ENCODE measurements at regions not wholly inside any gene's neighbourhood (a gene's known extent, or its start where the extent isn't known, plus 50 kb on each side); places are given as distances from the start of the nearest gene placed in this dataset.
A peak's percentile ranks its signal among the peaks of the same experiment; 100 is the strongest.

DNA sequence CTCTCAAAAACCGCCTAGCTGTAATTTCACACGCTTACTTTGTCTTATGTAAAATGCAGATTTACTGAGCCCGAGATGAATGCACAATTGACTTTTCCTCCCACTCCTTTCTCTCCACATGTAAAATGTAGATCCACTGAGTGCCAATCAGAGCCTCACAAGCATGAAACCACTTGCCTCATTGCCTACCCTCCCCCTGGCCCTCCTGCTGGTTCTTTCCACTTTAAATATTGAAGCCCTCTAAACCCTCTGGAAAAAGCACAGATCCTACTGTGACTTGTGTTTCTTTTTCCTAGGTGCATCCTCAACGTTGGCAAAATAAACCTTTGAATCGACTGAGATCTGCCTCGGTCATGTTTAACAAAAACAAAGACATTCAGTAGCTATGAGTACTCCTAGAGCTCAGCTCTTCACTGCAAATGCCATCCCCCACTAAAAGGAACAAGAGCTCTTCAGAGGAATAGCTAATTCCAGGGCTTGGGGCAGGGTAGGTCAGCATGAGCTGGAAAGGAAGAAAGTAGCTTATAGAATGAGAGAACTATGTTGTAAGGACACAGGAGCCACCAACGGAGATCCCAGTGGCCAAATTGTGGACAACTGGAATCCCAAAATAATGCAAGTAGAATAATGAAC, 365.5 kb upstream of the RUNX1 start:
- DNase-seq = no peak

DNA sequence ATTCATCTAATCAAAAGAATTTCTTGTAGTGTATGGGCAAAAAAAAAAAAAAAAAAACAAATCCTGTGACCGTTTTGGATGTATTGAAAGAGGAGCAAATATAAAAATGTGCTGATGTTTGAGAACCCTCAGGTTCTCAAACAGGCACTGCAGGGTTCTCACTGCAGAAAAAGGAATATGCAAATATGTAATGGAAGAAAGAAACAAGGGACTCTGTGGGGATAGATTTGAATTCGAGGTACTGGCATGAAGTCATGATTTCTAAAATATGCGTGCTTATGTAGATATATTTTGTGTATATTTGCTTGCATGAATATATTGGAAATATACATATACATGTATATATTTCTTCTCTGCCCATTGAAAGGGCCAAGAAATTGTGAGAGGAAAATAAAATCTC, 365.0 kb upstream of the RUNX1 start:
- no peak for DNase-seq

DNA sequence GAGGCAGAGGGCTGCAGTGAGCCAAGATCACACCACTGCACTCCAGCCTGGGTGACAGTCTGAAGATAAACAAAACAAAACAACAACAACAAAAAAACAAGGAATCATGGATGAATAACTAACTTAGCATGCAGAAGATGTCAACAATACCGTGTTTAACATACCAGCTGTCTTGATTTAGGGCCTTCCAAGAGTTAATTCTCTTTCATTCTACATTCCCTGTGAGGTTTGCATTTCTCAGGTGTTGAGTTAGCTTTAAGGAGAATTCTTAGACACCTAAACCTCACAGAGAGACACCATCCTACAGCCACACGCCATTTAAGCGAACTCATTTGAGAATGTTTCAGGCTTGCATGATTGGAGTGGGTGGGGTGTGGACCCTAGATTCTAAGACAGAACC, 363.1 kb upstream of the RUNX1 start:
- no peak for DNase-seq

DNA sequence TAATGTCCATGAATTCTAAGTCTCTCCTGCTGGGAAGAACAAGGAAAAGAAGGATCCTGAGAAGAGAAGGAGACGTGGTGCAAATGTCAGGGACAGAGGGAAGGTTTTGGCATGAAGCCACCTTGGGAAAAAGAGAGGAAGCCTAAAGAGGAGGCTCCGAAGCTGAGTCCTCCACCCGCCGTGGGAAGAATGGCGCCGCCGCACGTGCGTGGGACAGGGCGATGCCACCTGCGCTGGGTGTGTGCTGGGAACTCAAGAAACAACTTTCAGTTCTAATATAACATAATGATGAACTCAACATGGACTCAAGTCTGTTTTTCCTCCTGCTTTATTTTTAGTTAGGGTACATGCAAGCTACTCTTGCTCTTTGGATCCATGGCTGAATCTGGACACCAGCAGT, 362.3 kb upstream of the RUNX1 start:
- no peak for DNase-seq

DNA sequence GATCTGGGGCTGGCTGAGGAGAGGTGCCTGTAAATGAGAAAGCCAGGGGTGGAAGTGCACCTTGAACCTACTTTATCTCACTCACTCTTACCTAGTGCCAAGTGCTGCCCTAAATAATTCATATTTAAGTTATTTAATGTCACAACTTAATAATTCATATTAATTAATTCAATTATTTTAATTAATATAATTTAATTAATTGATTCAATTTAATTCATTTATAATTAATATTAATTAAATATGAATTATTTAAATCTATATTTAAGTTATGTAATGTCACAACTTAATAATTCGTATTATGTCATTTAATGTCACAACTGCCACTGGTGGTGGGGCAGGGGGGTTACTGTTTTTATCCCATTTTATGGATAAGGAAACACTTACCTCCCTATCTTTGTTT, 361.6 kb upstream of the RUNX1 start:
- no peak for DNase-seq

DNA sequence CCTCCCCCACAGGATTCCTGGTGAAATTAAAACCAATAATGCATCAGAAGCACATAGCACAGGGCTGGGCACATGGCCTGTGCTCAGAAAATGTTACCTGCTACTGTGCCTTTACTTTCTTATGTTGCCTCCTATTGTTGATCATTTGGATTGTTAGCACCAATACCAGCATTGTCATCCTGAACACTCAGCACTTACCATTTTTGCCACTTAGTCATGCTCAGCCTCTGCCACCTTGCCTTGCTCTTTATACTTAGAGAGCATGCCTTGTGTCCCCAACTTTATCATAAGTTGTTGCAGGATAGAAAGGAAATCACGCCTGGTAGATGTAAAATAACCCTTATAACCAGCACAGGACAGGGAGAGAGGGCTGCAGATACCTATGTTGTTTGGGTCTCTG, 361.0 kb upstream of the RUNX1 start:
- no peak for DNase-seq

DNA sequence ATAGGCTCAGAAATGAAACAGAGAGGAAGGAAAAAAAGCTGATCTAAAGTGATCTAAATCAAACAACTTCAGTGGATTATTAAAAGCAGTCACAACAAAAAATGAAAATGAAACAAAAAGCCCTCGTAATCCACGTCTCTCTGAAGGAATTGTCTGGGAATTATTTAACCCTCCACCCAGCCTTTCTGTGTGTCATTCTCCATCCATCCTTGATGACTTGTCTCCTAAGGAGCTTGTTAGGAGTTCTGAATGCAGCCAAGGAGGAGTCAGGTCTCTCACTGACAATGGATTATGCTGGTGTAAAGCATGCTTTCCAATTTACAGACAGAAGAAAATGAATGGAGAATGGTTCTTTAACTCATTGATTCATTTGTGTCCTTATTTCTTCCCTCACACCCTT, 359.3 kb upstream of the RUNX1 start:
- DNase-seq = no peak

DNA sequence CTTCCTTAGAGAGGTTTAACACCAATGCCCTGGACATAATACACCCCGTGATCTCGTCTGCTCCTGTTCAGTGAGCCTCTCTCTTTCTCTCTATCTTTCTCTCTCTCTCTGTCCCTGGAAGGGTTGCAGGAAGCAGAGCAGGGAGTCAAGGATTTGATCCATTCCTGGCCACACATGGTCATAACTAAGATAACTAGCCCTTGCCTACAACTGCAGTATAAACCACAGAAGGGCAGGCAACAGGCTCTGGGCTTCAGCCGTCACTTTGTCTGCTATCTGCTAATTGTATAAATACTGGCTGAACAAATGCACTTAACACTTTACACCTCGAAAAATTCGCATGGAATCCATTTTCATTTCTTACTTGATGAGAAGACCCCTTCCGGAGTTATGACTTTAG, 357.5 kb upstream of the RUNX1 start:
- DNase-seq = no peak

DNA sequence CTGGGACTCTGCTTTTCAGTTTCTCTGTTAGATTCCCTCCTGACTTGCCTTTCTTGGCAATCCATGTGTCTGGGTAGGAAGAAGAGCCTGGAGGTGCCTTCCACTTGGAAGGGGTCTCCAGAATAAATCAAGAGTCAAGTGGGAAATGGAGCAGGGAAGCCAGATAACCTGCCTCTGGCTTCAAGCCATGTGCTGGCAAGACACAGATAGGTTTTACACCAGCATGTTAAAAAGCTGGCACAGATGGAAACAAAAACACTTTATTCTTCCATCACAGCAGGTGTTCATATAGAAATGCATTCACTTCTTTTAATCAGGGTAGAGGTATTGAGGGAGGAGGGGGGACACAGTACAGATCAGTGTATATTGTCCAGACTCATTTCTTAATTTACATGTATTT, 356.9 kb upstream of the RUNX1 start:
- DNase-seq = no peak

DNA sequence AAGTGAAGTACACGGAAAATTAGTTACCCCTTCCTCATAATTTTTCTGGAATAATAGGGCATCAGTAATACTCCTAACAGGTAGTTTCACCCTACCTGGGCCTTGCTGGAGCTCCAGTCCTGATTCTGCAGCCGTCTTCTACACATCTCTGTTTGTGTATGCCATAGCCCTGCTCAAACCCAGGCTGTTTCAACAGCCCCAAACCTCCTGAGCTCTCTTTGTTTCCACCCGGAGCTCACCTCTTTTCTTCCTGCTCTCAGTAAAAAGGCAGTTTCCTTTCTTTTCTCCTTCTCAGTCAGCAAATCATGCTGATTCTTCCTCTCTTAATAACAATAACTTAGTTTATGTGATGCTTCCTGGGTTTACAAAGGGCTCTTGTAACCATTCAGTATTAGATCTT, 355.1 kb upstream of the RUNX1 start:
- DNase-seq = no peak

DNA sequence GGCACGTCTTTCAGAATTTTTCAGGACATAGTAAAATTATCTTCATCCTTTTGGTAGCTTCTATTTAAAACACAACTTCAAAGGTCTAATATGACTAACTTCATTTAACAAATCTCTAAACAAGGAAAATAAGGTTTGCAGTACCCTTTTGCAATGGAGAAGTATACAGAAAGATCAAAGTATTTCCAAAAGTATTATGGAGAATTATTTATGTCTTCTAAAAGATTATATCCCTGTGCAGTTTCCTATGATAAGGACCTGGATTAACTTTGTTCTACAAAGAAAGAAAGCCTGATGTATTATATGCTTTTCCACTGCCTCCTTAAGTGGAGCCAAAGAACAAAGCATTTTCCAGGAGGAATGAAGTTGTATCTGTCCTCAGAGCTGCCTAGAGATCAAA, 353.0 kb upstream of the RUNX1 start:
- DNase-seq = no peak

DNA sequence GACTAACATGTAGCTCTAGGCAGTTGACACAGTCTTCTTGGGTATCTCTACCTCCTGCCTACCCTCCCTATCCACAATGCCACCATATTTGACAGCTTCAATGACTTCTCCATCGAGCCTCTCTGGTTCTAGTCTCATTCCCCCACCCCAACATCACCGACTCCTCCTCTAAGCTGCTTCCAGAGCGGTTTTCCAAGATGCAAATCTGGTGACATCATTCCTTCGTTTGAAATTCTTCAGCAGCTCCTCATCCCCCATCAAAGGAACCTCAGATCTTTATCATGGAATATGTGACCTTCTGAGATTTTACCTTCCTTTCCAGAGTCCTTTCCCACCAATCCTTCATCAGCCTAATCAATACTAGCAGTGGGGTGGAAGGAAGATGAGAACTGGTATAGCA, 352.4 kb upstream of the RUNX1 start:
- DNase-seq = no peak

DNA sequence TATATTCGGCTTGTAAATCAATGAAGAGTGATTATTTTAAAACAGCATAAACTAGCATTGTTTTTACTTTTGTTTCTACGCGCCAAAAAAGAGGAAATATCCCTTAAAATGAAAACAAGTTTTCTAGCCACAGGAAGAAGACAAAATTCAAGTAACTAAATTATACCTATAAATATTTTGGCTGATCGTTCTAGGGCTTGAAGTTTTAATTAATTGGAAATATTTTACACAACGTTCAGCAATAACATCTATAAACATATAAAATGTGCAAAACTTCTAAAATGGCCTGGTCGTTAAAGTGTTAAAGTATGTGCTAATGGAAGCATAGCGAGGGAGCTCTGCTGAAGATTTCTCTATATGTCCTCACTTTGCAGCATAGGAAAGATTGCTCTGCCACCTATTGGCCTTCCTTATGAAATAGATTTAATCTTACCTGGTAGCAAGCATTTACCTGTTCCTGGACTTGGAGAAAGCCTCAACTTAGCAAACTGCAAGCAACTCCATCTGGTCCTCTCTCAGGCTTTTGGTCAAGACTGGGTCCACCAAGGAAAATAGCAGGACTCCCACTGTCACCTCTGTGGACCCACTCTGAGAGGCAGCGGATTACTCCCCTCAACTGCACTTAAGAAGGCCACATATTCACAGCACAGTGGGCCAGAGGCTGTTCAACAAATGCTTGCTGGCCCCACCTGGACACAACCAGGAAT, 351.3 kb upstream of the RUNX1 start:
- DNase-seq = peak; percentile 53

DNA sequence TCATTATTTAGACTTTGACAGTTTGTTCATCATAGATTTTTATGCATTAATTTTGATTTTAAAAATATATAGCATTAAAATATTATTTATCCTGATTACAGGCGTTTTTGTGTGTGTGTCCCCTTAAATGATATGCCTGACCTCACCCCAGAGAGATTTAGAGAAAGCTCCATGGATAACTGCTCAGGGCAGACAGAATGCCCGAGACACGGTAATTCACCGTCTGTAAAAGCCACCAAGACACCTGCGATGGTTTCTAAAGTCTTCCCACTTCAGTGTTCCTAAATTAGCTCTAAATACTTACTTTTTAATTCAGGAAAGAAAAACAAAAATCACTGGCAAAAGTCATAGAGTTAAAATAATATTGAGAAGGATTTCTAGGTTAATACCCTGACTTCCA, 350.6 kb upstream of the RUNX1 start:
- DNase-seq = no peak

DNA sequence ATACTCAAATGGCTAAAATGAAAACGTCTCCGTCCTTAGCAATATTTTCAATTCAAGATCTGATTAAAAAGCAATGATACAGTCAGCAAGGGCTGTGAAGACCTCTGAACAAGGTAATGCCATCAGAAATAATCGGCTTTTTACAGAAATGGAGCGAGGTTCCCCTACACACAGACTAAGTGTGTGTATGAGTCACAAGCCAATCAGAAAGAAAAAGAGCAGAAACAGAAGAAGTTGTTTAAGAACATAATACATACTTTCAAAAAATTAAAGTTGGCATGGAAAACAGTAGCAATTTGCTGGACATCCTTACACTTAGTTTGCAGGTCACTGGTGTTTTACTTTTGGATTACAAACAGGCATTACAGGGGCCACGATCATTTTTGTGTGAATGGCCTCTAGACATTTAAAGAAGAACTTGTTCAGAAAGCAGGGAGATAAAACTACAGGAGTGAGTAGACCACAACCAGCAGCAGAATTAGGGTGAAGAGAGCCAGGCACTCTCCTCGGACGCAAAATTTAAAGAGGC, 350.0 kb upstream of the RUNX1 start:
- DNase-seq = no peak

DNA sequence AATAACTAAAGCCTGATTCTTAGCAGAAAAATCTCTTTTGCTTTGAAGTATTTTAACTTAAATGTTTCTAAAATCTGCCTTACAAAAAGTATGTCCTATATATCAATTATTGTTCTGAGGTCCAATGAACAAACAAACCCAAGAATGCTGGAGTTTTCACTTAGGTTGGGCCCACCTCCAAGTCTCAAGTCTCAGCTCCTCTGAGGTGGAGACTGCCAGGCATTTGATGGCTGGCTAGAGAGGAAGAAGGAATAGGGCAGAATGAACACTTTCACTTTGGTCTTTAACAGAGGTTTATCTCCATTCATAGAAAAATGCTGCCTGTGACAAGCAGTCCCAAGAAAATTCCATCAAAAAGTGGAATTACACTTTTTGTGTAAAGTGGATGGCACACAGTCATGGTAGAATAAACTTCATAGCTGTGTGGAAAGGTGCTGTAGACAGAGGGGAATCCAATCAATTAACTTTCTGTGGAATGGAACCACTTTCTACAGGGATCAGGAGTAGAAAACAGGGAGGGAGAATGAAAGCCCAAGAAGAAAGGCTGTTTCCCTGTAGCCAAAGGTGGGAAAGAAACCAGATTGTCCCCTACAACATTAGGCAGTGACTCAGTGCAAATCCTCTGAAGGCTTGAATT, 349.4 kb upstream of the RUNX1 start:
- no peak for DNase-seq

DNA sequence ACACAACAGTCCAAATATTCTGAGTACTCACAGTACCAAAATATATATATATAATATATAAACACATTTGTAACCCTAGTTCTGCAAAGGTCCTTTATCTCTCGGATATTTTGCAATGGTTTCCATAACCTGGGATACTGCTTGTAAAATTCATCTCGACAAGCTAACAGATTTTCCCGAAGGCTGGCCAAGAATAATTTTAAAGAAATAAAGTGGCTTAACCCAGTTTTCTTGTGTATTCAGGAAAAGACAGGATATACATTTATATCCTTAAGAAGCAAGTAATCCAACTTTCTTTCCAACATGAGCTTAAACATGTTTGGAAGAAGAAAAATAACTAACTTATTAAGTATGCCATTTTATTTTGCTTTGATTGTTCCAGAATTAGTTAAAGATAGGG, 348.7 kb upstream of the RUNX1 start:
- DNase-seq = no peak

DNA sequence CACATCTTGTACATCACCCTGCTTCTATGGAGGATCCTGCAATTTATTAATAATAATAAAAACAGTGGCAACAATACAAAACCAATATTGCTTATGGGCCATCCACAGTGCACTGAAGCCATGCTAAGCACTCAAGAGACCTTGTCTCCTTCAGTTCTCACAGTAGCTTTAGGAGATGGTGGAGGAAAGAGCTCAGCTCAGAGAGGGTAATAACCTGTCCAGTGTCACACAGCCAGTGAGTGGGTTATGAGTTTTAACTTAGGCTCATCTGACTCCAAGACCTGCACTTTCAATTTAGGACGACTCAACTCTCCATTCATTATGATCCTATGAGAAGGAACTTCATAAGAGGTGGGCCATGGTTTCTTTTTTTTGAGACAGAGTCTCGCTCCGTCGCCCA, 347.6 kb upstream of the RUNX1 start:
- no peak for DNase-seq

DNA sequence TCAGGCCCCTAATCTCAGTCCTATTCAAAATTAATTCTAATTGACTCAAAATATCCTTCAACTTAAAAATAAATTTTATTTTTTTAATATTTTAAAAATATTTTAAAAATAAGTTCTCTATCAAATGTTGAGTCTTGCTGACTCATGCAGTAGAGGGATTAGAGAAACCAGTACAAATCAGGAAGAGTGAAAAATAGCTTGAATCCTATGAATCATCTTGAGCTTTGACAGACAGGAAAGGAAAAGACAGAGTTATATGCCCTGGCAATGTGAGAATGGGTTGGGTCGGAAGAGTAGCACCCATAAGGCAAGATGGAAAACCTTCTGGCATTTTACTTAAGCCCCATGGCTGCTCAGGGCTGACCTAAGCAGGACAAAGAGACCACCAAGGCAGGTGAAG, 346.6 kb upstream of the RUNX1 start:
- no peak for DNase-seq

DNA sequence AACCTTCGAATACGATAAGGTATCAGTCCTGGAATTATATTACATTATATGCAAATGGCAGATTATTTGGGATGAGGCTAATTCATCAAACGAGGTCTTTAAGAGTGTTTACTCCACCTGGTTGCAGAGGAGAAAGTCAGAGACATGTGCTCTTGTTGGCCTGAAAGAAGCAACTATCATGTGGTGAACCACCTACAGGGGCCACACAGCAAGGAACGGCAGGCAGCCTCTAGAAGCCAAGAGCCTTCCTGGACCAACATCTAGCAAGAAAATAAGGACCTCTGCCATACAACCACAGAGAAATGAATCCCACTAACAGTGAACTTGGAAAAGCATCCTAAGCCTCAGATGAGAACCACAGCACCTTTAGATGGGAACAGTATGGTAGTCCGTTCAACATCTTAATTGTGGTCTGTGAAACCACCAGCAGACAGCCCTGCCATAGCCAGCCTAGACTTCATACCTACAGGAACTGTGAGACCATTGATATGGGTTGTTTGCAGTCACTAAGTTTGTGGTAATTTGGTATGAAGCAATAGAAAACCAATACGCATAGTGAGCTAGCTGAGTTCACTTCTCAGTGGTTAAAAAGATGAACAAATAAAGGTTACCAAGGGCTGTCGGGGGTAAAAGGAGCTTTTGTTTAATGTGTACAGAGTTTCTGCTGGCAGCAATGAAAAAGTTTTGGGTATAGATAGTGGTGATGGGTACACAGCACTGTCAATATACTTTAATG, 345.7 kb upstream of the RUNX1 start:
- DNase-seq = no peak

DNA sequence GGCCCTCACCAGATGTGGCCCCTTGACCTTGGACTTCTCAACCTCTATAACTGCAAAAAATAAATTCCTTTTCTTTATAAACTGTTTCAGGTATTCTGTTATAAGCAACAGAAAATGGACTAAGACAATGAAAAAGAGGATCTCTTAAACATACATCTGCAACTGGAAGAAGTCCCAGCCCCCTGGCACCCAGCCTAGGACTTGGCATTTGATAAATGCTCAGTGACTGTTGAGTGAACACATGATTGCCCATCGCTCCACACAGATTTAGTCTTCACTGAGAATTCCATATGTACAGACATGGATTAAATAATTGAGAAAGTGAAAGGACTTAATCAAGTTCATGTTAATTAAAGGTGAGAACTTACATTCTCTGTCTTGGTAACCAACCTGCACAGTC, 344.9 kb upstream of the RUNX1 start:
- no peak for DNase-seq

DNA sequence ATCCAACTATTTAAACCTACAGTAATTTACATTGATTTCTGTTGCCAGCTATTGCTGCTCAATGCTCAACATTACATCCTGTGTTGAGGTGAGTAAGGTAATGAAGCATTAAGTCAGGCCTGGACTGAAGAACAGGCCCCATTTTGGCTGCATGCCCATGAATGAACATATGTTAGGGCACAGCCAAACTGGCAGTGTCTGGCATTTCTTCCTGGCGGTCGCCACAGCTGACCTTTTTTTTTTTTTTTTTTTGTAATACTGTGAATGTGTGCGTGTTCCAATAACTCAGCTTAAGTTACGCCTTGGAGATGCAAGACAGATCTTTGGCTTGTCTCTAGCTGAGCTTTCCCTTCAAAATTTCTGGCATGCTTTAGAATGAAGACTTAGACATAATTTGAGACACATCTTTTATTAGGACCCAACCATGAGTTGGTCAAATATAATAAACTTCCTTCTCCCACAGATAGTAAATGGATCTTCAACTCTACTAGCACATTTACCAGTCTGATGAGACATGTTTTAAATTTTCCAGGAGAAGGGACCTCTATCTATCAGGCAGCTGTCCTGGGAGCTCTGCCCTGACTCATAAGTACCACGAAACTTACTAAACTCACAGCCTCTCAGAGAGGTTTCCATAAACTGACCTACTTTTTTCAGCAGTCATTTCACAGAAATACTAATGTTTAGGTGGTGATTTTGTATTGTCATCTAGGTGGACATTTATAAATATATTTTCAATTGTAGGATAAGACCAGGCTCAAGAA, 341.1 kb upstream of the RUNX1 start:
- DNase-seq = no peak

DNA sequence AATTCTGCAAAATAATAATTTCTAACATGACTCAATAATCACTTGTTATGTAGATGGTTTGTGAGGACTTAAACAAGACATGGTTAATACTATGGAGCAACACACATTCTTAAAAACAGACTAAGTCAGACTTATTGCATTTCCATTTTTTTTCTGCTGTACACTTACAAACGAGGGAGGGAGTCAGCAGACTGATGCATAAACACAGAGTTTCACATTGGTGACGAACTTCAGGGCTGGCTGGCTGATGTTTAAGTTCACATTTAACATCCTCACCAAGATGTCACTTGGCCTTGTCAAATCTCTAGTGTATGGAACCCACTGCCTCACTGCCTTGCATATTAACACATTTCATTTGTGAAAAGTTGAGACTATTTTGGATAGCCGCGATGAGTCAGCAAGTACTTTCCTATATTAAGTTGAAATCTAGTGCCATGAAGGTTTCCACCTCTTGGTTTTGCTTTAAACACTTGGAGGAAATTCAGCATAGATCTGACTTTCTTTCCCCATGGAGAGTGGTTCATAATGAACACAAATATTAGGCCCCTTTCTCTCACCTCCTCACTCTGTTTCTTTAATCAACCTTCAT, 337.5 kb upstream of the RUNX1 start:
- DNase-seq = no peak

All from NCI-H774 (cell line).